ENCODE measurements at regions not wholly inside any gene's neighbourhood (a gene's known extent, or its start where the extent isn't known, plus 50 kb on each side); places are given as distances from the start of the nearest gene placed in this dataset.

DNA sequence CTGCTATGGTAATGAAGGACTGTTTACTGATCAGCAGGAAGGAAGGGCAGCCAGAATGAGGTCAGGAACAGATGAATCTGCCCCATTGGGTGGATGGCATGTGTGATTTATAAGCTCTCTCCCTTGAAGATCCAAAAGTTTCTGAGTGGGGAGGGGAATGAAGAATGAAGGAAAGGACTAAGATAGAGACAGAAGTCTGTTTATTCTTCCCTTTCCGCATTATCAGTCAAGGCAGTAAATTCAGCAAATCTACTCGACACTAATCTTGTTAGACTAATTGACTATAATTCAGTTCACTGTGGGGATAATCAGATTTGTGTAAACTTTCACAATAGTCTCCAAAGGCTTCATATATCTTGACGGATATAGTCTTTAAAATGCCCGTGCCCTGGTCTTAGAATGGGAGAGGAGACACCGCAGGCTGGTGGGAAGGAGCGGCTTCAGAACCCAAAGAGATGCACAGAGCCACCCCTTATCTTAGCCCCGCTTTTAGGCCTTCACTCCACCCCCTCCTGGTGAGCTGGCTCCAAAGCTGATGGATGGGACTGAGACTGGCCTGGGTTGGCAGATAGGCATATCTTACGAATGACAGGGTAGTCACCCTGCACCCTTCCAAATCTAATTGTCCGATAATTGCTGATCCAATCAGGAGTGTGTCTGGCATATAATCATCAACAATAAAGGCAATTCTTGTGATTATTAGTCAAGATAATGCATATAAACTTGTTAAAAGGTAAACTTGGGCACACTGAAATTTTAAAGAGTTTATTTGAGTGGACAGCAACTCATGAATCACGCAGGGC, 76.0 kb upstream of the PPM1J start:
- TF ChIP-seq, protein P1, sequence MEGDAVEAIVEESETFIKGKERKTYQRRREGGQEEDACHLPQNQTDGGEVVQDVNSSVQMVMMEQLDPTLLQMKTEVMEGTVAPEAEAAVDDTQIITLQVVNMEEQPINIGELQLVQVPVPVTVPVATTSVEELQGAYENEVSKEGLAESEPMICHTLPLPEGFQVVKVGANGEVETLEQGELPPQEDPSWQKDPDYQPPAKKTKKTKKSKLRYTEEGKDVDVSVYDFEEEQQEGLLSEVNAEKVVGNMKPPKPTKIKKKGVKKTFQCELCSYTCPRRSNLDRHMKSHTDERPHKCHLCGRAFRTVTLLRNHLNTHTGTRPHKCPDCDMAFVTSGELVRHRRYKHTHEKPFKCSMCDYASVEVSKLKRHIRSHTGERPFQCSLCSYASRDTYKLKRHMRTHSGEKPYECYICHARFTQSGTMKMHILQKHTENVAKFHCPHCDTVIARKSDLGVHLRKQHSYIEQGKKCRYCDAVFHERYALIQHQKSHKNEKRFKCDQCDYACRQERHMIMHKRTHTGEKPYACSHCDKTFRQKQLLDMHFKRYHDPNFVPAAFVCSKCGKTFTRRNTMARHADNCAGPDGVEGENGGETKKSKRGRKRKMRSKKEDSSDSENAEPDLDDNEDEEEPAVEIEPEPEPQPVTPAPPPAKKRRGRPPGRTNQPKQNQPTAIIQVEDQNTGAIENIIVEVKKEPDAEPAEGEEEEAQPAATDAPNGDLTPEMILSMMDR (IDR thresholded peaks at IDR 0.05) = no peak
- TF ChIP-seq EZH2 (IDR thresholded peaks at IDR 0.05) (no peak), EZH2phosphoT487 (IDR thresholded peaks at IDR 0.05) (no peak)
